CD1c-positive myeloid dendritic cell (primary cell): ENCODE measurements at regions not wholly inside any gene's neighbourhood (a gene's known extent, or its start where the extent isn't known, plus 50 kb on each side); places are given as distances from the start of the nearest gene placed in this dataset.

ENCODE experiments used
- DNase-seq: peaks from one replicate; pipeline ENCODE4 v3.0.0-alpha.2; 2016; ENCODE audit errors: extremely low spot score

DNA sequence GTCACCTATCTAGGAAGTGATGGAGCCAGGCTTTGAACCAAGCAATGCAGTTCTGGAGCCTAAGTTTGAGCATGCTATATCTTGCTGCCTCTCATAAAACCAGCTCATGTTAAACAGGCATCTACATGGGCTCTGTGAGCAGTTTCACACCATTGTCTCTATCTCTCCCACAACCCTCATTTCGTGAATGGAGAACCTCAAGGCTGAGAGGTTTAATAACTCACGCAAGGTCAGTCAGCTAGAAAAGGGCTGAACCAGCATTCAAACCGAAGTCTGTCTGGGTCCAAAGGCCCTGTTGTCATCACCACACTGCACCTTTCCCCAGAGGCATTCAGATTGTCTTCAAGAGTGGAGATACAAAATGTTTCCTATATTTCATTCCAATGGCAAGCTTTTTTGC is 369.2 kb downstream of the MID1IP1 start:
- DNase-seq: no peak

DNA sequence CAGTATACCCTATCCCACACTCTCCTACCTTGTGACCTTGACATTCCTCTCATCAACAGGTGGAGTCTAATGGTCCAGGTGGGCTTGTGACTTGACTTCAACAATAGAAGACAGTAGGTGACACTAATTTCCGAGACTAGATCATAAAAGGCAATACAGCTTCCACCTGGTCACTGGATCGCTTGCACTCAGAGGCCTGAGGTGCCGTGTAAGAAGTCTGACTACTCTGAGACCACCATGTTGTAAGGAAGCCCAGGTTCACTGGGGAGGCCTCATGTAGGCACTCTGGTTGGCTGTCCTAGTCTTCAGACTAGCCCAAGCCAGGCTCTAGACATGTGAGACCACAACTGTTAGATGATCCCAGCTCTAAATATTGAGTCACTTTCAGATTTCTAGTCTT is 370.4 kb downstream of the MID1IP1 start:
- DNase-seq: no peak

DNA sequence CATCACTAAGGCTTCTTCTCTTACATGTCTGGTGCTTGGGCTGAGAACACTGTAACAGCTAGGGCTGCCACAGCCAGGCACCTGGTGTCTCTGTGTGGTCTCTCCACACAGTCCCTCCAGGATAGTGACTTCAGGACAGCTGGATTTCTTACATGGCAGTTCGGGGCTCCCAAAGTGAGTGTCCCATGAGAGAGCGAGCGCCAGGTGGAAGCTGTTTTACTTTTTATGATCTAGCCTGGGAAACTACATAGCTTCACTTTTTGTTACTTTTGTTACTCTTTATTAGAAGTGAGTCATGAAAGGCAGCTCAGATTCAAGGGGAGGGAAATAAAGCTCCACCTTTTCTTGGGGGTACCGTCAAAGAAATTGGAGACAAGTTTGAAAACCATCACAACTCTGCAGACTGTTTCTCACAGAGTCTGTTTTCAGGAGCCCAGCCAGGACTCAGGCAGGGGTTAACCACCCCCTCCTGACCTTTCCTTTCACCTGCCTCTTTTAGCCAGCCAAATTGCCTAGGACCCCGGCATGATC is 373.0 kb downstream of the MID1IP1 start:
- no peak for DNase-seq

DNA sequence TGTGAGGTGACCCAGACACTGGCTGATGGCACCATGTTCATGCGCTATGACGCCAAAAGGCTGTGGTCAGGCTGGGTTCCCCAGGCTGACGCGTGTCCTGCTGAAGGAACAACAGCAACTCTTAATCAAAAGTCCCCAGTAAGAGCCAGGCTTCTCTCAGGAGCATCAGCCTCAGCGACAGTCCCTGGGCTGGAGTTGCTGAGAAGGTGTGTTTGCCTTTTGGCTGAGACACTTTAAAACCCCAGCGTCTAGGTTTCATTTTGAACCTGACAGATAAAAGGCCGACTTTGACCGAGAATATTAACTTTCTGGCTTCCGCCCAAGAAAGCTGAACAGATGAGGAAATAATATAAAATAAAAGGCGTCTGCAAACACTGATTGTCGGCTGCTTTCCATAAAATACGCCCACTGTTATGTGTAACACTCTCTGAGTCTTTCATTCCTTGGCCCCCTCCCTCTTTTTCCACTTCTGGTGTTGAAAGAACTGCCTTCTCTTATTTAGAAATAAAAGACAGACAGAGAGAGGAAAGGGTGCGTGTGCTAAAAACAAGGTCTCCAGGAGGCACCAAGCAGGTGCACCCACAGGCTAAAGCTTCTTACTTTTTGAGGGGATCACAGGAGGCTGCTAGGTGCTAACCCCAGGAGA is 373.6 kb downstream of the MID1IP1 start:
- DNase-seq: peak; percentile 24

DNA sequence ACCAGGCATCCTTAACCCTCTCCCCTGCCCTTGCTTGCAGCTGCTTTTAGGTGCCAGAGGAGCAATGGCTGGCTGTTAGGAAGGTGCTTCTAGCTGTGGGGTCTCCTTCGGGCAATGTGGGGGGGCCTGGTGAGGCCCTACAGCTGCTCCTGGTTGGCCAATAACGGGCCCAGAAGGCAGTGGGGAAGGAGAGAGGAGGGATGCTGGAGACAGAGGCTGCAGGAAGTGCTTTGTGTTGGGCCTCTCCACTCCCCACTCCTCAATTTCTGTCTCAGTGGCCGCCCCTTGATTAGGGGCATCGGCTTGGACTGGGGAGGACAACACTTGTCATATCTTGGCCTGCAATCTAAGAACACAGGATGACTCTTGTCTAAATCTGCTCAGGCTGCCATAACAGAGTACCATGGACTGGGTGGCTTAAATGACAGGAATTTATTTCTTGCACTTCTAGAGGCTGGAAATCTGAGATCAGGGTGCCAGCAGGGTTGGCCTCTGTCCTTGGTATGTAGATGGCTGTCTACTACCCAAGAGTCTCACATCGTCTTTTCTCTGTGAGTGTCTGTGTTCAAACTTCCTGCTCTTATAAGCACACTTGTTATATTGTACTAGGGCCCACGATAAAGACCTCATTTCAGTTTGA is 374.3 kb downstream of the MID1IP1 start:
- DNase-seq: no peak

DNA sequence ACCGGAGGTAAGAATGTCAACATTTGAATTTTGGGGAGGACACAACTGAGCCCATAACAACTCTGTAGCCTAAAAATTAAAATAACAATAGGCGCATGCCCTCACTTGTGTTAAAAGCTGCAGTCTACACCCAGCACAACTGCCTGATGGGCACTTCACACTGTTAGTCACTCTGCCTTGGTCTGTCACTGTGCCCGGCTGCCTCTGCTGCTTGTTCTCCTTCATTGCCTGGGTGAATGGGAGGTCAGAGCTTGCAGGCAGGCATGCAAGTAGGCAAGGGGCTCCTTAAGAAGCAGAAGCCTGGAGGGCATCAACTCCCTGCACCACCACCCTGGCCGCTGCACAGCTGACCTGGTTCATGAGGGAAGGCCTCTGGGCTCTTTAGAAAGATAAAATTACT is 374.8 kb downstream of the MID1IP1 start:
- DNase-seq: no peak

DNA sequence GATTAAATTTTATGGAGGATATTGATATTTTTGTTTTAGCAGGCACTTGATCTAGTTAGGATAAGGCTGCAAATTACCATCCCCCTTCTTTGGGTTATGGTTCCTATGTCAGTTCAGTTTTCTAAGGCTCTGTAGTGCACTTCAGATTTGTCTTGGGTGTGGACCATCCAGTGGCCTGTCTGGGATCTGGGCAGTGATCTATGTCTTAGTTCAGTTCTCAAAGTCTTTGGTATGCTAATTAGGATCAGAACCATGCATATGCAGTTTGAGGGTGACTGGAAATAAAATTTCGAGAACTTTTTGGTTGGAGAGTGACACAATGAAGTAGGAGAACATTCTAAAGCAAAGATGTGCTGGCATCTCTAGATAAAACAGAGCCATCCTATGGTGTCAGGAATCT is 388.2 kb downstream of the MID1IP1 start:
- no peak for DNase-seq

DNA sequence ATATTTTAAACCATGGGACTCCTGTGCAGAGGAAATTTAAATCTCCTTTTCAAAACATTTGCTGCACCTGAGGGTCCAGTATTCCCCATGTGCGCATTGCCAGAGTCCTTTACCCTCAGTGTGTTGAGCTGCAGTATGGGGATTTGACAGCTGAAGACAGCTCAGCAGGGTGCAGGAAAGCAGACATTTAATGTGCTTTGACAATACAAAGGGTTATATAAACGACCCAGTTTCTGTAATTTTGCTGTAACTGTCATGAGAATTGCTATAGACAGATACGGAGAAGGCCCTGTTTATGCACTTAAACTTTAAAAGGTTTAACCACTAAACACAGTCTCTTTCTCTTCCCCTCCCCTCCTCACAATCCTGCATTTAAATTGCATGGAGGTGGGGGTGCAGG is 393.4 kb downstream of the MID1IP1 start:
- DNase-seq: no peak

DNA sequence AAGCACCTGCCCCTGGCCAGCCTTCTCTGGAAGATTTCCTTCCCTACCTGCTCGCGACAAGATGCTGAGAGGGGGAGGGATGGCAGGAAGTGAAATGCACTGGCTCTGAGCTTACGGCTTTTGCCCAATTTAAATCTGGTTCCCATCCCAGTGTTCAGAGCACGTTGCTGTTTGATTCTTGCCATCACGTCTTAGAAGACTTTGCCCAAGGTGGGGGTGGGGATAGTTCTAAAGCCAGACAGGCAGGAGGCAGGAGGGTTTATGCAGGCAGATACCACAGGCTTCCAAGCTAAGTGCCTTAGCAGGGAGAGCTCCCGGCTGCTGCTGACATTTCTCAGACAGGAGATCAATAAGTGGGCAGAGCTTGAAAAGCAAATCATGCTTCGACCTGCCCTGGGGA is 393.9 kb downstream of the MID1IP1 start:
- no peak for DNase-seq

DNA sequence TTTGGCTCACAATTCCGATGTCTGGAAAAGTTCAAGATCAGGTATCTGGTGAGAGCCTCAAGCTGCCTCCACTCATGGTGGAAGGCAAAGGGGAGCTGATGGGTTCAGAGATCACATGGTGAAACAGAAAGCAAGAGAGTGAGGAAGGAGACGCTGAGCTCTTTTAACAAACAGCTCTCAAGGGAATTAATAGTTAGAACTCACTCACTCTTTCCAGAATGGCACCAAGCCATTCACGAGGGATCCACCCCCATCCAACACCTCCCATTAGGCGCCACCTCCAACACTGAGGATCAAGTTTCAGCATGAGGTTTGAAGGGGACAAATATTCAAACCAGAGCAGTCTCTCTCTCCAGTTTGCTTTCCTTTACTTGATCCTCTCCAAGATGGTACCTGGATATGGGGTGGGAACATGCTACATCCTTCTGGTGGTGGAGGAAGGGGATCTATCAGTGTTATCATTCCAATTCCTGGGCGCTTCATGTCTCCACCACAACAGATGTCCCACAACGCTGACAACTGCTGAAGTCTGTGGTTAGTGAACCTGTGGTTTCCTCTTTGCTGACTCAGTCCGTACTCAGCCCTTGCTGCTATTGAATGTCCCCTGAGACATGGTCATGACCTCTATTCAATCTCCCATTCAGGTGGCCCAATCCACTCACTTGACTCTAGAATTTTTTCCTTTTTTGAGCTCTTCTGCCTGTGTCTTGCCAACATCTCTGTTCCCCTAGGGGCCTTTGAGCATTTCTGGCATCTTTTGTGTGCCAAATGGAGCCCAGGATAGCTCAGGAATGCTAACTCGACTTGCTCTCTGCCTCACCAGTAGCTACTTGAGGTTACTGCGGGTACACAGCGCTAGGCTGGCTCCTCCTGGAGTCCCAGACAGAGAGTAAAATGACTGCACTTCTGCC is 395.2 kb downstream of the MID1IP1 start:
- DNase-seq: peak; percentile 30

DNA sequence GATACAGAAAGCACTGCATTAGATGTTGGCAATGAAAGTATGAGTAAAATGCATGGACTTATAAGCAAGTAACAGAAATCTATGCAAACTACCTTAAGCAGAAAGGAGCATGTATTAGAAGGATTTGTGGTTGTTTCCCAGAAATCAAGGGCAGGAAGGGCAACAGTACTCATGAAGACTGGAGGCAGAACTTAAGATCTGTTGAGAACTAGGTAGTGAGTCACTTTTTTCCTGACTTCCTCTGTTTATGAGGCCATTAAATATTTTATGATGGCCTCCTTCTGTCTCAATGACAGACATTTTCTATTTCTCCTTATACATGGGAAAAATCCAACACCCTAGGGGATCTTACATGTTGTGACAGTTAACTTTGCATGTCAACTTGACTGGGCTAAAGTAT is 398.2 kb downstream of the MID1IP1 start:
- peak; percentile 1 for DNase-seq

DNA sequence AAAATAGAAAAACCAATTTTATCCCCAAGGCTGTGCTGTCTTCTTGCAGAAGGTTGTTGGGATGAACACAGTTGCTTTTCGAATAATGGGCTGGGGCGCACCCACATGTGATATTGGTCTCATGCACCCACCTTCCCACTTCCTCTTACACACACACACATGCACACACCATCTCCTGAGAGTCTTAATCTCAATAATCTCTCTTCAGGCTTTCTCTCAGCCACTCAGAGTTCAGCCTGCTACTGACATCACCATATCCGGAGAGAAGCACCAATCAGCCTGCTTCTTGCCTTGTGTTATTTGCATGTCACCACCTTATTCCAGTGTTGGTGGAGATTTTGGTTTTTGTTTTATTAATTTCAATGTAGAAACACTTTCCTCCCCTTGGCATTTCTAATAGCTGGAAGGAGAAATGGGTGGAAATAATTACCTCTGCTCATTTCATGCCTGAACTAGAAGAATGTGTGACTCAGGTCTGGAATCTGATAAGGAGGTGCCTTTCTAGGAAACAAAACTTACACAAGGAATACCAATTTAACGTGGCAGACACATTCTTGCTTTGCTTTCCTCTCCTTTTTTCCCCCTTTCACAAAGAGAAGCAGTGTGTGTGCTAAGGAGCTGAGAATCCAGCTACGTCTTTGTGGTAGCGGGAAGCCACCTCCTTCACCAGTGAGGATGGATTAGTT is 400.2 kb downstream of the MID1IP1 start:
- DNase-seq: peak; percentile 14

DNA sequence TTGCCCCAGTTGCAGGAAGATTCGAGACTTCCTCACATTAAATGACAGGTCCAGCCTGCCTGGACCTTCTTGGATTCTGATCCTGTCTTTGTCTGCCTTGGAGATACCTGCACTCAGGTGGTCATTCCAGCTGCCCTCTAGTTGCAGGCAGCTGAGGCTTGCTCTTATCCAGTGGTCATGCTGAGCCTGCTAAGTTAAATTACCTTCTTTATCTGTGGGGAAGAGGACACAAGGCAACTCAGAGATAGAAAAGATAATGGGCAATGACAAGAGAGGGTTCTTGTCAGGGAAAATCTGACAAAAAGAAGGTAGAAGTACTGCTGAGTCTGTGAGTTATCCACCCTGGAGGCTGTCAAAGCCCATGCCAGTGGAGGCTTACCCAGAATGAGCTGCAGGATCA is 401.4 kb downstream of the MID1IP1 start:
- DNase-seq: no peak

DNA sequence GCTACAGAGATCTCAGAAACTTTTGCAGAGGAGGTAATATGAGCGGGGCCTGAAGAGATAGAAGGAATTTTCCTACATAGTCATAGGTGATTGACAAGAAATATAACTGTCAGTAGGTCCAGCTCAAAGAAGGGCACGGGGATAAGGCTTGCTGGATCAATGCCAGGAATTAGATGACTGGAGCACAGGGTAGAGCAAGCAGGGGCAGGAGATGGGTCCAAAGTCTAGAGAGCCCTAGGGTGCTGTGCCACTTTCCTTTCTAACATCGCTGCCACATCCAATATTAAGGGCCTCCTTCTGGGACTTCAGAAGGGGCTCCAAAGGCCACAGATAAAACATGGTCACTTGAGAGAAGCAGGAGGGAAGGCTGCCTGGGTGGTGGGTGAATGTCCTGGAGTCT is 402.2 kb downstream of the MID1IP1 start:
- no peak for DNase-seq

DNA sequence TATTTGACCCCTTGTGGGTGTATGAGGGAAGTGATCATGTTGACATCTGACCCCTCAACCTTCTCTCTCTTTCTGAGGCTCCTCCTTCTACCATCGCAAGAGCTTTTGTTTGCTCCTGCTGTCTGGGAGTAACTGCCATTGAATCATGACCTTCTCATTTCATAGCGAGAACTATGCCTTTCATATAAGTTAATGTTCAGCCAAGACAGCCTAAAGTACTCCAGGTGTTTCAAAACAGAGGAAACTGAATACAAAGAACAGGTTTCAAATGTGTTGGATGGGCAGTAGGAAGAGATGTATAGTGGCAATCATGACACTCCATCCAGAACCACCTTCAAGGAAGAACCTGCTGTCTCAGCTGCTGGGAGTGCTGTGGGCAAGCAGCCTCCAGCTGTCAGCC is 403.1 kb downstream of the MID1IP1 start:
- DNase-seq: no peak

DNA sequence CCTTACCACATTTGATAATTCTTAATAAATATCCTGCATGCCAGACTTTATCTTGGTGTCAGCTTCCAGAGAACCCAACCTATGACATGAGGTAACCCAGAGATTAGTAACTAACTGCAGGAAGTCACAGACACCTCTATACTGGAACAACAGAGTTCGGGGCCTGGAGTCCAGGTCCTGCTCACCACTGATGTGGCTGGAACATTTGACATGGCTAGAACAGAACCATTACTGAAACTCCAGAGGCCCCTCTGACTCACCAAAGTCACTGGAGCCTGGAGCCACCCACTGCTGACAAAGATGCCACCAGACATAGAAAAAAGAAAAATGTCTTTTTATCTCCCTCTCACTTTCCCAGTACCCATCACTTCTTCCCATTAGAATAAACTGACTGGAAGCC is 403.7 kb downstream of the MID1IP1 start:
- DNase-seq: no peak

DNA sequence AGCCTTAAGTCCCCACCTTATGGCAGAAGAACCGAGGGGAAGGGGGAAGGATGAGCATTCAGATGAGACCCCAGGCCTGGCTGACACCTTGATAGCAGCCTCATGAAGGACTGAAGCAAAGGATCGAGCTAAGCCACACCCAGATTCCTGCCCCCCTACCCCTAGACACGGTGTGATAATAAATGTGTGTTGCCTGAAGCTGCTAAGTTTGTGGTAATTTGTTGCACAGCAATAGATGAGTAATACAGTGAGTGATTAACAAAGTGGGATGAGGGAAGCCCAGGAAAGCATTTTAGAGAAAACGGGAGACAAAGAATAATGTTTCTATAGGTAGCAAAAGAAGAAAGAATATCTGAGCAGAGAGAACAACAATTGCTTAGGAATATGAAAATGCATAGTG is 404.2 kb downstream of the MID1IP1 start:
- no peak for DNase-seq

DNA sequence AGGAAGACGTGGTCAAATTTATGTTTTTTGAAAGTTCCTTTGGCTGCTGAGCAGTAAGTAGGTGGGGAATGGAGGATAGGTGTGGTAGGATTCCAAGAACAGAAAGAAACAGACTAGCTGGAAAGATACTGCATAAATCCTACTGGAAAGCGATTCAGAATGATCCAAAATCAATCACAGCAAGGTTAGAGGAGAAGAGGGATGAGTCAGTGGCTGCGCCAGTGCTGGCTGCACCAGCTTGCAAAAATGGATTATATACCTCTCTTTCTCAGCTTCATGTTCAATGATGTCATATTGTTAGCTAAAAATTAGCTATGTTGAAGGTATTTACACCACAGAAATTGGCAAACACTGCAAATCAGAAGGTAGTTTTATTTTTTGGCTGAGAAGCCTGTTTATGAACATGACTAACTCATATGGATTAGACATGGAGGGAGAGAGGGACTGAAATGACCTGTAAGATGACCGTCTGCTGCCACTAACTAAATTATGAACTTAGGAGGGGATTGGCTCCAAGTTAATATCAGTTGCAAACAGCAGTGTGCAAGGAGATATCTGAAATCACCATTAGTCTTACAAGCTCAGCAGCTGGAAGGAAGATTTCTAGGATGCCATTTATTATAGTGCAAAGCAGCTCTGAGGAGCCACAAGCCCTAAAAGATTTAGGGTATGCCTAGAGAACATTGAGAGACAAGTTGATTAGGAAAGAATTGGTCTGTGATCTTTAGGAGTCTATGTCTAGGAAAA is 405.3 kb downstream of the MID1IP1 start:
- no peak for DNase-seq

DNA sequence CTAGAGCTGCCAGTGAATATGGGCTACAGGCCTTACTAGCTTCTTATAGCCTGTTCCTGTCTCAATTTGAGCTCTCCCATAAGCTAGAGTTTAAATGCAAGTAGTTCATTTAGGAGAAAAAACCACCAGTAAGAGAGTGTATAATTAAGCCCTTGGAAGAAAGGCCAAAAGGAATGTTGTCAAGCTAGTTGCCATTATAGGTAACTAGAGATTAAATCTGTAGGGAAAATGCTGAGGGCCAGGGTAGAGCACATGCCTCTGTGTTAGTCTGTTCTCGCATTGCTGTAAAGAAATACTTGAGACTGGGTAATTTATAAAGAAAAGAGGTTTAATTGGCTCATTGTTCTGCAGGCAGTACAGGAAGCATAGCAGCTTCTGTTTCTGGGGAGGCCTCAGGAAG is 410.2 kb downstream of the MID1IP1 start:
- DNase-seq: no peak

DNA sequence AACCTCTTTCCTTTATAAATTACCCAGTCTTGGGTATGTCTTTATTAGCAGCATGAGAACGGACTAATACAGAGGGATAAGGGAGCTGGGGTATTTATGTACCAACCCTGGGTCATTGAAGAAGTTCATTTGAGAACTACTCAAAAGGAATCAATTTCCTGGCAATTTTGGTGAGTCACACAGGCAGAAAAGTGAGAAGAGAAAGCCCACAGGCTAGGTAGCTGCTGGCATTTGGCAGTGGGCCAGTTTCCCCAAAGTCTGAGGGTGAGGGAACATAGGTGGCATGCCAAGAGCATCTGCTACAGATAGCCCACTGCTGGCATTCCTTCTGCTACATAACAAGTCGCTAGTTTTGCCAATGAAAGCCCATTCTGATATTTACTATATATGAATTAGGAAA is 411.2 kb downstream of the MID1IP1 start:
- DNase-seq: no peak

DNA sequence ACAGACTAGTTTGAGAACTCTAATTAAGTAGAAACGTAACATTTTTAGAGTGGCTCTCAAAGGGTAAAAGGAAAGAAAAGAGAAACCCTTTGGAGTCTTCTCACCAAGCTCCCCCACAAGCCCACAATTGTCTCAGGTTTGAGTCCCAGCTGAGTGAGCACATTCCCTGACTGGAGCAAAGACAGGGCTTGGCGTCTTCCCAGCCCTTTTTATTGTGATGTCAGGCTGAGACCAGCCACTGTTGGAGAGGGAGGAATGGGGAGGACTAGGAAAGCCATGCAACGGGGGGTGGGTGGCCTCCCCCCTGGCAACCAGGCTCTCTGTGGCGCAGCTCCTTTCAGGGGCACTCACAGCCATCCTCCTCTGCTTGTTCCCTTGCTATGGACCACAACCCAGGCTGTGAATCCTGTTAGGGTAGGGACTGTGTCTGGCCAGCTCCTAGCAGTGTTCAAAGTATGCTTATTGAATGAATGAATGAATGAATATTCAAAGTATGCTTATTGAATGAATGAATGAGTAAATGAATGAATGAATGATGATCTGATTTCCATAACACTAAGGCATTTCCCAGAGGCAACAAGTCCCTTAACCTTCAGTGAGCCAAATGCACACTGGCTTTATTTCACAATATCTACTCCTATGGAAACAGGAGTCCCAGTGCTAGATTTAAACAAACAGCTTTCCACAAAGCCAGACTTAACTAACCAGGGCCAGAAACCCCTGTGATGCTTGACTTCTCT is 413.3 kb downstream of the MID1IP1 start:
- no peak for DNase-seq
